ENCODE measurements at regions not wholly inside any gene's neighbourhood (a gene's known extent, or its start where the extent isn't known, plus 50 kb on each side); places are given as distances from the start of the nearest gene placed in this dataset.

- 32 to 41% methylated on average over 19 to 20 of the region's 20 CpGs for WGBS, 2 donors
- peak overlapping the region in 2 of 3 donors; percentile 72 to 84 for H3K27ac ChIP-seq
- TF ChIP-seq, protein P1, sequence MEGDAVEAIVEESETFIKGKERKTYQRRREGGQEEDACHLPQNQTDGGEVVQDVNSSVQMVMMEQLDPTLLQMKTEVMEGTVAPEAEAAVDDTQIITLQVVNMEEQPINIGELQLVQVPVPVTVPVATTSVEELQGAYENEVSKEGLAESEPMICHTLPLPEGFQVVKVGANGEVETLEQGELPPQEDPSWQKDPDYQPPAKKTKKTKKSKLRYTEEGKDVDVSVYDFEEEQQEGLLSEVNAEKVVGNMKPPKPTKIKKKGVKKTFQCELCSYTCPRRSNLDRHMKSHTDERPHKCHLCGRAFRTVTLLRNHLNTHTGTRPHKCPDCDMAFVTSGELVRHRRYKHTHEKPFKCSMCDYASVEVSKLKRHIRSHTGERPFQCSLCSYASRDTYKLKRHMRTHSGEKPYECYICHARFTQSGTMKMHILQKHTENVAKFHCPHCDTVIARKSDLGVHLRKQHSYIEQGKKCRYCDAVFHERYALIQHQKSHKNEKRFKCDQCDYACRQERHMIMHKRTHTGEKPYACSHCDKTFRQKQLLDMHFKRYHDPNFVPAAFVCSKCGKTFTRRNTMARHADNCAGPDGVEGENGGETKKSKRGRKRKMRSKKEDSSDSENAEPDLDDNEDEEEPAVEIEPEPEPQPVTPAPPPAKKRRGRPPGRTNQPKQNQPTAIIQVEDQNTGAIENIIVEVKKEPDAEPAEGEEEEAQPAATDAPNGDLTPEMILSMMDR (IDR thresholded peaks at IDR 0.05) = no peak
- TF ChIP-seq POLR2A (IDR thresholded peaks at IDR 0.05) = no peak
- intact Hi-C loops (cut with DNase I) = no loop called here
- H3K4me3 ChIP-seq (replicated peaks in 1 of 3) = peak overlapping the region in 2 of 3 donors; percentile 1 to 45
- H3K9me3 ChIP-seq = no peaks in the 10 kb centered on the region
- no peaks in the 10 kb centered on the region for H3K36me3 ChIP-seq
- H3K4me1 ChIP-seq = peaks cover 3 to 10% of the 10 kb centered on the region in 2 donors
- no peaks in the 10 kb centered on the region for H3K27me3 ChIP-seq
- DNase-seq = no peak
Measured at GRCh38 chr9:88077071-88077617, 61.1 kb downstream of the SPATA31C2 start.

GRCh38 chr9:88076286-88077070, 61.8 kb downstream of the SPATA31C2 start:
- 0 to 1% methylated on average over 38 to 54 of the region's 57 CpGs for WGBS, 2 donors
- DNase-seq = peak; percentile 95
- TF ChIP-seq, protein P1 (IDR thresholded peaks at IDR 0.05) = peak in 2 of 6 experiments; percentile 22 to 34
- TF ChIP-seq POLR2A (IDR thresholded peaks at IDR 0.05) = peak in 1 of 2 donors; percentile 48
- Histone ChIP-seq H3K36me3 (no peaks in the 10 kb centered on the region), H3K27ac (peak overlapping the region; percentile 56 to 84 (median 72)), H3K9me3 (no peaks in the 10 kb centered on the region), H3K4me3 (replicated peaks in 1 of 3) (peak overlapping the region; percentile 1 to 57 (median 45)), H3K27me3 (no peaks in the 10 kb centered on the region), H3K4me1 (peaks cover 3 to 10% of the 10 kb centered on the region in 2 donors)
- intact Hi-C loops (cut with DNase I) = no loop called here

DNA sequence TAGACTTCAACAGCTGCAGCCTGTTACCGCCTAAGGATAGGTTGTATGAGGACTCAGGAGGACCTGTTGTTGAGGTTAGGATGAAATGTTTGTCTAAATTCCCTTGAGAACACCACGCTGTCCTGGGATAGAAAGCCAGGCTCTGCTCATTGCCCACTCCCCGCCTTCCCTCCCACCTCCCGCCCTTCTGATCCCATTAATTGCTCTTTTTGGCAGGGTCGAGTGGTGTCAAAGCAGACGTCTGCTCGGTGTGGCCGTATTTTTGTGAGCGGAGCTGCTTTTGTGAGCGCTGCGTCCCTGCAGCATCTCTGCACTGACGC, 62.3 kb downstream of the SPATA31C2 start:
- Histone ChIP-seq H3K4me1 (peaks cover 3 to 10% of the 10 kb centered on the region in 2 donors), H3K36me3 (no peaks in the 10 kb centered on the region), H3K4me3 (replicated peaks in 1 of 3) (peak overlapping the region in 2 of 3 donors; percentile 1 to 45), H3K27ac (peak overlapping the region in 2 of 3 donors; percentile 72 to 84), H3K27me3 (no peaks in the 10 kb centered on the region), H3K9me3 (no peaks in the 10 kb centered on the region)
- no peak for DNase-seq
- TF ChIP-seq POLR2A (IDR thresholded peaks at IDR 0.05) = no peak
- TF ChIP-seq, protein P1 (IDR thresholded peaks at IDR 0.05) = no peak
- intact Hi-C loops (cut with DNase I) = no loop called here
- WGBS, 2 donors = 2 to 5% methylated on average over 10 to 12 of the region's 12 CpGs

DNA sequence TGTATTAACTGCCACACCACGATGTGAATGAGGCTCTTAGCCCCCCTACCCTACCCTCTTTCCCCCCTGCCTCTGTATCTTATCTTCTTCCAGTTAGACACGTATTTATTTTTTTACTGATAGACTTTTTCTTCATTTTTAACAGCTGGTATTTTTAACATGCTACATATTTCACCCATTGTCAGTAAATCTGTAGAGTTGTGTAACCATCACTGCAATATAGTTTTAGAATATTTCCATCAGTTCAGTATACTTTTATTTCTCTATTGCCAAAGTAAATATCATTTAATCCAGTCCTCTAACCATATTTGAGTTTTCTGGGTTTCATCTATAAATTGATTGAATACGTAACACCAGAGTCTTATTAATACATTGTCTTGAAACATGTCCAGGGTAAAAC, 62.8 kb downstream of the SPATA31C2 start:
- Histone ChIP-seq H3K4me1 (peaks cover 3 to 10% of the 10 kb centered on the region in 2 donors), H3K27me3 (no peaks in the 10 kb centered on the region), H3K27ac (no peak overlapping the region), H3K36me3 (no peaks in the 10 kb centered on the region), H3K4me3 (replicated peaks in 1 of 3) (no peak overlapping the region), H3K9me3 (no peaks in the 10 kb centered on the region)
- TF ChIP-seq, protein P1 (IDR thresholded peaks at IDR 0.05) = no peak
- TF ChIP-seq POLR2A (IDR thresholded peaks at IDR 0.05) = no peak
- intact Hi-C loops (cut with DNase I) = no loop called here
- 57% methylated on average over 3 of the region's 3 CpGs for WGBS, 2 donors
- DNase-seq = no peak

DNA sequence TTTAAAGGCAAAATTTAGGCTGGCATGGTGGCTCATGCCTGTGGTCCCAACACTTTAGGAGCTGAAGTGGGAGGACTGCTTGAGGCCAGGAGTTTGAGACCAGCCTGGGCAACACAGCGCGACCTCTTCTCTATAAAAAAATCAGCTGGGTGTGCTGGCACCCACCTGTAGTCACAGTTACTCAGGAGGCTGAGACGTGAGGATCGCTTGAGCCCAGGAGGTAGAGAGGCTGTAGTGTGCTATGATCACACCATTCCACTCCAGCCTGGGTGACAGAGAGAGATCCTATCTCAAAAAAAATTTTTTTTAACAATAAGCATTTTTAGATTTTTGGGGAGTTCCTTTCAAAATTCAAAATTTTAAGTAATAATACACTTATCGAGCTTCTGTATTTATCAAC, 63.3 kb downstream of the SPATA31C2 start:
- no peaks in the 10 kb centered on the region for H3K27me3 ChIP-seq
- peaks cover 3 to 10% of the 10 kb centered on the region in 2 donors for H3K4me1 ChIP-seq
- H3K9me3 ChIP-seq = no peaks in the 10 kb centered on the region
- no peaks in the 10 kb centered on the region for H3K36me3 ChIP-seq
- H3K4me3 ChIP-seq (replicated peaks in 1 of 3) = no peak overlapping the region
- no peak for DNase-seq
- intact Hi-C loops (cut with DNase I) = no loop called here
- 98 to 99% methylated on average over 5 of the region's 5 CpGs for WGBS, 2 donors
- H3K27ac ChIP-seq = no peak overlapping the region
- no peak for TF ChIP-seq POLR2A (IDR thresholded peaks at IDR 0.05)
- TF ChIP-seq, protein P1 (IDR thresholded peaks at IDR 0.05) = no peak

Measured in thyroid gland (tissue), 4 donors.